ENCODE measurements at regions not wholly inside any gene's neighbourhood (a gene's known extent, or its start where the extent isn't known, plus 50 kb on each side); places are given as distances from the start of the nearest gene placed in this dataset.
"Not testable (repeated sequence)": the region's sequence is repeated elsewhere in the genome, so short reads cannot be mapped to it uniquely, and the experiment has no call there.

- in situ Hi-C loops (cut with MboI; ENCODE audit: low sequenced_read_pairs), result no loop called here
Observed at GRCh38 chr3:106425026-106425425, 556.2 kb upstream of the CBLB start.

DNA sequence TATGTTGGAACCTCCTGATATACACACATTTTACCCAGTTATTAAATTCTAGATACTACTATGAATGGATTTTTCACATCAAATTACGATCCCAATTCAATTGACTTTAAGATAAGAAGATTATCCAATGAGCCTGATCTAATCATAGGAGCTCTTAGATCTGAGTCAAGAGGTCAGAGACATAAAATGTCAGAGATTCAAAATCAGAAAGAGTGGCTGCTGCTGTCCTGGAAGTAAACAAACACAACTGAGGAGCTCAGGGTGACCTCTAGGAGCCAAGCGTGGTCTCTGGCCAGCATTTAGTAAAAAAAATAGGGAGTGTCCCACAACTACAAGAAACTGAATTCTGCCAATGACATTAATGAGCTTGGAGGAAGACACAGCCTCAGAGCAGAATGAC lies 557.1 kb upstream of the CBLB start:
- in situ Hi-C loops (cut with MboI; ENCODE audit: low sequenced_read_pairs), result no loop called here

GRCh38 chr3:106428565-106428994 lies 559.8 kb upstream of the CBLB start:
- in situ Hi-C loops (cut with MboI; ENCODE audit: low sequenced_read_pairs), result no loop called here

DNA sequence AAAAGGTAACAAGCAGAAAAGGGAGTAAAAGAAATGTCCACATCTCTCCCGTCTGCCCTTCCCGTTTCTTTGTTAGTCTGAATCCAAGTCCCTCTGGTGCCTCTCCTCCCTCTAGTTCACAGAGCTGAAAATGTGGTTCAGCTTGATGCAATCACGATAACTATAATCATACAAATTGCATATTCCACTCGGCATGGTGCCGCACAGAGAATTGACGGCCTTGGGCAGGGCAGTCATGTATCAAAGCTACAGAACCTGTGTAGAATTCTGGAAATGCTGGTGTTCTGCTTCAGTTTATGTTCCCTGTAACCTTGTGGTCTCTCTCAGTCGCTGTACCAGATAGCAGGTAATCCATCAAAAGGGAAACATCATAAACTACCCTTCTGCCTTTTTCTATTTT lies 562.9 kb upstream of the CBLB start:
- in situ Hi-C loops (cut with MboI; ENCODE audit: low sequenced_read_pairs), result no loop called here

GRCh38 chr3:106435899-106436453 lies 567.2 kb upstream of the CBLB start:
- in situ Hi-C loops (cut with MboI; ENCODE audit: low sequenced_read_pairs), result no loop called here

GRCh38 chr3:106438887-106439286 lies 570.1 kb upstream of the CBLB start:
- in situ Hi-C loops (cut with MboI; ENCODE audit: low sequenced_read_pairs), result no loop called here

DNA sequence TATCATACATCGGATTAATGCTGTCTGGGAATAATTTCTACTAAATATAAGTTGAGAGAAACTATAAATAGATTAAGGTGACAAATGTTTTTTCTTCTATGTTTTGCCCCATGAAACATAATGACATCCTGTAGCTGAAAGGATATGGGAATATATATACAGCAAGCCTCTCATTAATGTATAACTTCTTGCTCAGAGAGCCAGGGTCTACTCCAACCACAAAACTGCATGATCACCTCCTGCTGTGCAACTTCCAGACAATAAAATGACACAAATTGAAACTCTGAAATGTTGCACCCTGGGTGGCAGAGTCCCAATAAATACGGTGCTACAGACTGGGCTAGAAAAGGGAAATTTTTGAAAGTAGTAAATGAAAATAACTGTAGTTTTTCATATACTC lies 571.9 kb upstream of the CBLB start:
- in situ Hi-C loops (cut with MboI; ENCODE audit: low sequenced_read_pairs), result no loop called here

GRCh38 chr3:106446271-106446670 lies 577.5 kb upstream of the CBLB start:
- in situ Hi-C loops (cut with MboI; ENCODE audit: low sequenced_read_pairs), result no loop called here

GRCh38 chr3:106447723-106448301 lies 579.0 kb upstream of the CBLB start:
- in situ Hi-C loops (cut with MboI; ENCODE audit: low sequenced_read_pairs), result no loop called here

DNA sequence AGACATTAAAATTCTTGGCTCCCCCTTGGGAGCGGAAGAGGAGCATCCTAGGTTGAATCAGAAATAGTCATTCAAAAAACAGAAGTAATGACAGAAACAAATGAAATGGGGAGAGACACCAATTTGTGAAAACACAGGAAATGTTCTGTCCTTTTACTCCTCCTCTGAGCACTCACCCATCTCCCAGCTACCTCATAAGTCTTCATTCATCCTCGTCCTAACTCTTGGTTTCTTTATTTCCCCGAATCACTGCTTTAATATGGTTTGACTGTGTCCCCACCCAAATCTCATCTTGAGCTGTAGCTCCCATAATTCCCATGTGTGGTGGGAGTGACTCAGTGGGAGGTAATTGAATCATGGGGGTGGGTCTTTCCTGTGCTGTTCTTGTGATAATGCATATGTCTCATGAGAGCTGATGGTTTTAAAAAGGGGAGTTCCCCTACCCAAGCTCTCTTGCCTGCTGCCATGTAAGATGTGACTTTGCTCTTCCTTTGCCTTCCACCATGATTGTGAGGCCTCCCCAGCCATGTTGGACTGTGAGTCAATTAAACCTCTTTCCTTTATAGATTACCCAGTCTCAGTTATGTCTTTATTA lies 579.7 kb upstream of the CBLB start:
- in situ Hi-C loops (cut with MboI; ENCODE audit: low sequenced_read_pairs), result not testable (repeated sequence)

DNA sequence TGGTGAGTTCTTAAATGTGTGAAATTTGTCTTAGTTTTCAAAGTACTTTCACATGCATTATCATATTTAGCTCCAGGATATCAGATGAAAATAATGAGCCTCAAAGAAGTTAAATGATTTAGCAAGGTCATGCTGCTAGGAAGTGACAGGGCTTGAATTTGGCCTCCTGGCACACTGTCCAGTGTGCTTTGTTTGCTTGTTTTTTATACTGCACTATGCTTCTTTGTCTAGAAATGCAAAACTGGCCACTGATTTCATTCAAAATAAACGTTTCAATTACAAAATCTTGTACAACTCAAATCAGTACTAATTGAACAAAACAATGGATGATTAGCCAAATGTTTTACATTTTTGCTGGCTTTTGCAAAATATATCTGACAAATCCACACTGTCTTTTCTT lies 583.3 kb upstream of the CBLB start:
- in situ Hi-C loops (cut with MboI; ENCODE audit: low sequenced_read_pairs), result no loop called here

DNA sequence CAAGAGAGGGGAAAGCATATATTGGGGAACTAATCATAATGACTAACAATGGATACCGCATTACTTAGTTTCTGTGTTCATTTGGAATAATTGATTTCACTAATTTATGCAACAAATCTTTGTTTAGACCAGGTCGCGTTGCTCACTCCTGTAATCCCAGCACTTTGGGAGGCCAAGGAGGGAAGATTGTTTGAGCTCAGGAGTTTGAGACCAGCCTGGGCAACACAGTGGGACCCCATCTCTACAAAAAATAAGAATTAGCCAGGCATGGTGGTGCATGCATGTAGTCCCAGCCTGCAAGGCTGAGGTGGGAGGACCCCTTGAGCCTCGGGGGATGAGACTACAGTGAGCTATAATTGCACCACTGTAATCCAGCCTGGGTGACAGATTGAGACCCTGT lies 585.7 kb upstream of the CBLB start:
- in situ Hi-C loops (cut with MboI; ENCODE audit: low sequenced_read_pairs), result no loop called here

GRCh38 chr3:106457281-106458180 lies 588.7 kb upstream of the CBLB start:
- in situ Hi-C loops (cut with MboI; ENCODE audit: low sequenced_read_pairs), result no loop called here

DNA sequence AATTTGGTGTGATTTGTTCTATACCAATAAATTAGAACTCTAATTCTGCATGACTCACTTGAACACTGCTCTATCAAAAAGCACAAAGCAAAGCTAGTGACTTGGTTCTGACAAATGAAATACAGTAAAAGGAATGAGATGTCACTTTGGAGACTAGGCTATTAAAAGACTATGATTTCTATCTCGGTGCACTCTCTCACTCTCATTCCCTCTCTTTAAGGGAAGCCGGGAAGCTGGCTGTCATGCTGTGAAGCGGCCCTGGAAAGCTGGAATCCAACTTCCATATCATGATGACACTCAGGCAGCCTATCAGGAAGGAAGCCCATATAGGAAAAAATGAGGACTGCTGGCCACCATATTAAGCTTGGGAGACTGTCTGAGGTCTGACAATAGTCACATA lies 590.1 kb upstream of the CBLB start:
- in situ Hi-C loops (cut with MboI; ENCODE audit: low sequenced_read_pairs), result no loop called here

- in situ Hi-C loops (cut with MboI; ENCODE audit: low sequenced_read_pairs), result no loop called here
Observed at GRCh38 chr3:106466881-106467280, 598.1 kb upstream of the CBLB start.

GRCh38 chr3:106473576-106474475 lies 605.0 kb upstream of the CBLB start:
- in situ Hi-C loops (cut with MboI; ENCODE audit: low sequenced_read_pairs), result no loop called here

- in situ Hi-C loops (cut with MboI; ENCODE audit: low sequenced_read_pairs), result no loop called here
Observed at GRCh38 chr3:106482451-106482850, 613.6 kb upstream of the CBLB start.

GRCh38 chr3:106485217-106485616 lies 616.4 kb upstream of the CBLB start:
- in situ Hi-C loops (cut with MboI; ENCODE audit: low sequenced_read_pairs), result no loop called here

DNA sequence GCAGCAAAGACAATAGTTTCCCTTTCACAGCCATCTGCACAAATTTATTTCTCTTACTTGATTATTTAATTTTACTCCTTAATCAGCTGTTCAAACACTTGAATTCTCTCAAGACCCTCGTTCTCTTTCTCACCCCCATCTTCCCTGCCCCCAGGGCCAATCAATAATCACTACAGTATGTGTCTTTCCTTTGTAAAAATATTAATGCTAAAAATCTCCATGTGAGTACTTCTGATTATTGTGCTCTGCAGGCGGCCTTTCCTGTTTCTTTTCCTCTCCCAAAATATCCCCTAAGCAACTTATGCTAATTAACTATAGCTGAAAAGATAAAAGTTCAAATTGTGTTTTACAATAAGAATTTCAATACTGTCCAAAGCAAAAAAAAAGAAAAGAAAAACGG lies 617.0 kb upstream of the CBLB start:
- in situ Hi-C loops (cut with MboI; ENCODE audit: low sequenced_read_pairs), result no loop called here

DNA sequence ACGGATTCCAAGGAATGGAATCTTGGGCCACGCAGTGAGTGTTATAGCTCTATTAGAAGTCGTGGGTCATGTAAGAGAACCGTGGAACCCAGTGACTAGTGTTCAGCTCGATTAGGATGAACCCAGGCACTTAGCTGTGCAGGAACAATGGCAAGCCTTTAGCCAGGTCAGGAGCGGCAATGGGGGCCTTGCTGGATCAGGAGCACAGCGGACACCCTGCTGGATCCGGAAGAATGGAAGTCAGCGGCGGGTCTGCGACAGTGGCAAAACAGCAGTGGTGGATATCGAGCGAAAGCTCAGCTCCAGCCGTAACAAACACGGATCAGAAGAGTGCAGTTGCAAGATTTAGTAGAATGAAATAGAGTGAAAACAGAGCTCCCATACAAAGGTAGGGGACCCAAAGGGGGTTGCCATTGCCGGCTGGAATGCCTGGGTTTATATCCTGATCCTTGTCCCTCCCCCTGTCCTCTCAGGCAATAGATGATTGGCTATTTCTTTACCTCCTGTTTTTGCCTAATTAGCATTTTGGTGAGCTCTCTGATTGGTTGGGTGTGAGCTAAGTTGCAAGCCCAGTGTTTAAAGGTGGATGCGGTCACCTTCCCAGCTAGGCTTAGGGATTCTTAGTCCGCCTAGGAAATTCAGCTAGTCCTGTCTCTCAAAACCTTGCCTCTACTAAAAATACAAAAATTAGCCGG lies 618.3 kb upstream of the CBLB start:
- in situ Hi-C loops (cut with MboI; ENCODE audit: low sequenced_read_pairs), result not testable (repeated sequence)

Data from HL-60/S4 treated with retinoic acid at 250 ng/mL for 4 days and 3 days (cell line).